ENCODE measurements at regions not wholly inside any gene's neighbourhood (a gene's known extent, or its start where the extent isn't known, plus 50 kb on each side); places are given as distances from the start of the nearest gene placed in this dataset.
"Not testable (repeated sequence)": the region's sequence is repeated elsewhere in the genome, so short reads cannot be mapped to it uniquely, and the experiment has no call there.

- not testable (repeated sequence) for DNase-seq (ENCODE audit: low spot score)
Observed at GRCh38 chr7:109905368-109906065, 1185.4 kb upstream of the LRRN3 start.

DNA sequence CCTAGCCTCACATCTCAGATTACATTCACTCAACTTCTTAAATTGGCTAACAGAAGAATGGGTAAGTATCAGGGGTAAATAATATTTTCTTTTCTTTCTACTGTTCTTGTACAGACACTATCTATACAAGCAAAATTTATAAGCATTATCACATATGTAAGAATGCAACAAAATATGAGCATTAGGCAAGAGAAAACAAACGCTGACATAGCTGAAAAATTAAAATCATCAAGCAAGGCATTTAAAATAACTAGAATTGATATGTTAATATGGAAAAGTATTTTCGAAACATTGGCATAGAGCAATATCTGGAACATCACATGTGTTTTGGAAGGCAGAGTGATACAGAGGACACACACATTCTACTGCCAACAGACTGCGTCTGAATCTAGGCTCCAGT, 1175.3 kb upstream of the LRRN3 start:
- no peak for DNase-seq (ENCODE audit: low spot score)

GRCh38 chr7:109926738-109927137, 1164.2 kb upstream of the LRRN3 start:
- DNase-seq (ENCODE audit: low spot score), result no peak

DNA sequence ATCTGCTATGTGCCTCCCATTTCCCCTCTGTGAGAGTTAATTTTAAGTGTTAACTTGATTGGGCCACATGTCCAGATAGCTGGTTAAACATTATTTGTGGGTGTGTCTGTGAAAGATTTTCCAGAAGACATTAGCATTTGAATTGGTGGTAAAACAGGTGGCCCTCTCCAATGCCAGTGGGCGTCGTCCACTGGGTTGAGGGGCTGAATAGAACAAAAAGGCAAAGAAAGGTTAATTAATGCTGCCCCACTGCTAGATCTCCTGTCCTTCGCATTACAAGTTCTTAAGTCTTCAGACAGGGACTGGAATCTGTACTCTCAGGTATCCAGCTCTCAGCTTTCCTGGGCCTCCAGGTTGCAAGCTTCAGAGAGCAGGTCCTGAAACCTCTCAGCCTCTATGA, 1160.9 kb upstream of the LRRN3 start:
- no peak for DNase-seq (ENCODE audit: low spot score)

DNA sequence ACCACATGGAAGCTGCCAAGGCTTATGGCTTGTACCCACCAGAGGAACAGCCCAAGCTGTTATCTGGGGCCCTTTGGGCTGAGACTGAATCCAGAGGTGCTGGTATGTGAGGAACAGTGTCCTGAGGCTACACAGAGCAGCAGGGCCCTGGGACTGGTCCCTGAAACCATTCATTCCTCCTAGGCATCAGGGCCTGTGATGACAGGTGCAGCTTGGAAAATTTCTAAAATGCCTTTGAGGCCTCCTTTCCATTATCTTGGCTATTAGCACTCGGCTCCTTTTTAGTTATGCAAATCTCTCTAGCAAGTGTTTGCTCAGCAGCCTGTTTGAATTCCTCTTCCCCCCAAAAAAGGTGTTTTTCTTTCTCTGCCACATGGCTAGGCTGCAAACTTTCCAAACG, 1151.7 kb upstream of the LRRN3 start:
- no peak for DNase-seq (ENCODE audit: low spot score)

GRCh38 chr7:109945820-109946518, 1145.0 kb upstream of the LRRN3 start:
- DNase-seq (ENCODE audit: low spot score), result no peak

GRCh38 chr7:109950256-109950655, 1140.7 kb upstream of the LRRN3 start:
- no peak for DNase-seq (ENCODE audit: low spot score)

- no peak for DNase-seq (ENCODE audit: low spot score)
Observed at GRCh38 chr7:109950821-109951564, 1139.9 kb upstream of the LRRN3 start.

- DNase-seq (ENCODE audit: low spot score), result no peak
Observed at GRCh38 chr7:109951565-109951928, 1139.4 kb upstream of the LRRN3 start.

GRCh38 chr7:109955986-109956385, 1134.9 kb upstream of the LRRN3 start:
- DNase-seq (ENCODE audit: low spot score), result no peak

- DNase-seq (ENCODE audit: low spot score), result no peak
Observed at GRCh38 chr7:109956916-109957315, 1134.0 kb upstream of the LRRN3 start.

- no peak for DNase-seq (ENCODE audit: low spot score)
Observed at GRCh38 chr7:109963741-109964140, 1127.2 kb upstream of the LRRN3 start.

DNA sequence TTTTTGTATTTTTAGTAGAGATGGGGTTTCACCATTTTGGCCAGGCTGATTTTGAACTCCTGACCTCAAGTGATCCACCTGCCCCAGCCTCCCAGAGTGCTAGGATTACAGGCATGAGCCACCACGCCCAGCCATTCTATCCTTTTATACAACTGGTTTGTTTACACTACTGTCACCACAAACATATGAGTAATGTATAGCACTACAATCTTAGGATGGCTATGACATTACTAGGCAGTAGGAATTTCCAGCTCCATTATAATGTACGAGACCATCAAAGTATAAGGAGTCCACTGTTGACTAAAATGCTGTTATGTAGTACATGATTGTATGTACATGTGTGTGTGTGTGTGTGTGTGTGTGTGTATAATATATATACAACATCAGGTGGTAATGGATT, 1126.1 kb upstream of the LRRN3 start:
- DNase-seq (ENCODE audit: low spot score), result no peak

GRCh38 chr7:109967406-109967805, 1123.5 kb upstream of the LRRN3 start:
- DNase-seq (ENCODE audit: low spot score), result no peak

- no peak for DNase-seq (ENCODE audit: low spot score)
Observed at GRCh38 chr7:109983618-109984017, 1107.3 kb upstream of the LRRN3 start.

DNA sequence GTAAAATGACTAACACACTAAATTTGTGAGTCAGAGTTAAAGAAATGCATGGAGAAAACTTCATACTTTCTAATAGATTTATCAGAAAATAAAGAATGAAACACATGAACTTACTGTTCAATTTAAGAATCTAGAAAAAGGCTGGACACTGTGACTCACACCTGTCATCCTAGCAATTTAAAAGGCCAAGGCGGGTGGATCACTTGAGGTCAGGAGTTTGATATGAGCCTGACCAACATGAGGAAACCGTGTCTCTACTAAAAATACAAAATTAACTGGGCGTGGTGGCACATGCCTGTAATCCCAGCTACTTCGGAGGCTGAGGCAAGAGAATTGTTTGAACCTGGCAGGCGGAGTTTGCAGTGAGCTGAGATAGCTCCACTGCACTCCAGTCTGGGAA, 1106.2 kb upstream of the LRRN3 start:
- DNase-seq (ENCODE audit: low spot score), result no peak

GRCh38 chr7:109986701-109987100, 1104.2 kb upstream of the LRRN3 start:
- DNase-seq (ENCODE audit: low spot score), result no peak

- no peak for DNase-seq (ENCODE audit: low spot score)
Observed at GRCh38 chr7:109996411-109996810, 1094.5 kb upstream of the LRRN3 start.

DNA sequence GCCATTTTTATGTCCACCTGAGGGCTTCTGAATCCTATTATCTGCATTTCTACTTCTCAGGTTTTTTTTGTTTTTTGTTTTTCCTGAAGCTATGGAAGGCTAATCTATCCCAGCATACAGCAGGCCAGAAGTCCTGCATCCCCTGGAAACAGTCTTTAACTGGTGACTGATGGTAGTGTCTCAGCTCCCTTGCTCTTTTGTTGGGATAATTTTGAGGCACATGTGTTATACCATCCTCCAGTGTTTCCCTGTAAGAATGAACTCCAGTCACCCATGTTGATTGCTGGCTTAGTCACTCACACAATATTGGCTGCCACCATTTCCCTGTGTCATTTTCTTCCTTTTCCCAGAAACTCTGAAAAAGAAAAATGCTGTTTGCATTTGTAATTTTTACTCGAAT, 1094.0 kb upstream of the LRRN3 start:
- DNase-seq (ENCODE audit: low spot score), result no peak

DNA sequence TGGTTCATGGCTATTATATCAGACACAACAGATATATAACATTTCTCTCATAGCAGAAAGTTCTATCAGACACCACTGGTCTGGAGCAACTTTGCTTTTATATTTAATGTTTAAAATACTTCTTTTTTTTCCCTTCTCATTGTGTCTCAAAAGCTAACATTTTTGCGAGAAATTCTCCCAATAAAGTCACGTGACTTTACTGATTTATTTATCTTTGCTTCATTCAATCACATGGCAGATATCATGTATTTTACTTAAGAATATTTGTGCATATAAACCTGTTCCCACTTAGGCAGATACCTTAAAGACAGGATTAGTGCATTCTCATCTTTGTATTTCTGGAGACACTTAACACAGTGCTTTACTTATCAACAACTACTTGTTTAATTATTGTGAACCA, 1093.1 kb upstream of the LRRN3 start:
- DNase-seq (ENCODE audit: low spot score), result no peak

DNA sequence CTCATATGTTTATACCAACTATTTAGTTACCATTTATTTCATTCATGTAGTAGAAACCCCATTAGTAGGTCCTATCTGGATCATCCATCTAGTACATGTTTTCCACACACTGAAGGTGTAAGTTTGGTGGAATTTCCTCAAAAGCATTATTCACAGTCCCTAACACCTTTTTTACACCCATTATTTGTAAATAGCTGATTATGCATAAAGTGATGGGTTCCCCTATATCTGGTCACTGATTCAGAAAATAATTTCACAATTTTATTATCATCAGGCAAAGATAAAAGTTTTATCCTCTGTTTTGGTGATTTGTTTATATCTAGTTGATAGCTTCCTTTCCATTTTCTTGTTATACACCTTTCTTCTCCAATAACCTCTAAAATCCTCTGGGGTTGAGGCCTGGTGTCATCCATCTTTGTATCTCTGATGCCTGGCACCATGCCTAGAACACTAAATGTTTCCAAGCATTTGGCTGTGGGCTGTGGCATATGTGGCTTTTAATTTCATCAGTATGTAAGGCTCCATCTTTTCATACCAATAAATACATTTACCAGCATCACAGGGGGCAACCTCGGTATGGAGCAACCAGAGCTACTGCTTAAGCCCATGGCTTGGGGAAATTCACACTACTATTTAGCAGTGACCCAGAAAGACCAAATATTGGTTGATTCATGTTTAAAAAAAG, 1089.5 kb upstream of the LRRN3 start:
- no peak for DNase-seq (ENCODE audit: low spot score)

- DNase-seq (ENCODE audit: low spot score), result peak; percentile 25
Observed at GRCh38 chr7:110003827-110004226, 1087.1 kb upstream of the LRRN3 start.
